Coronary artery (tissue), 2 donors: ENCODE measurements at regions not wholly inside any gene's neighbourhood (a gene's known extent, or its start where the extent isn't known, plus 50 kb on each side); places are given as distances from the start of the nearest gene placed in this dataset.
"Not testable (repeated sequence)": the region's sequence is repeated elsewhere in the genome, so short reads cannot be mapped to it uniquely, and the experiment has no call there.

Source experiments
- DNase-seq: peaks from one replicate; pipeline ENCODE4 v3.0.0-alpha.2; 2017; ENCODE audit warnings: low spot score
- H3K27ac ChIP-seq, 2 donors: fragments of 200-600 bp; sonication (generic); one replicate each; pipeline ENCODE4 v1.5.1; 2016 to 2019
- H3K4me3 ChIP-seq: fragments of 200-600 bp; sonication (generic); 2 replicates; pipeline ENCODE4 v1.5.1; 2016; ENCODE audit warnings: mild to moderate bottlenecking, moderate library complexity
- CTCF ChIP-seq: fragments of 200-600 bp; sonication (generic); IDR thresholded peaks from one replicate; pipeline ENCODE4 v1.5.1; 2019; ENCODE audit warnings: antibody characterized with exemption

DNA sequence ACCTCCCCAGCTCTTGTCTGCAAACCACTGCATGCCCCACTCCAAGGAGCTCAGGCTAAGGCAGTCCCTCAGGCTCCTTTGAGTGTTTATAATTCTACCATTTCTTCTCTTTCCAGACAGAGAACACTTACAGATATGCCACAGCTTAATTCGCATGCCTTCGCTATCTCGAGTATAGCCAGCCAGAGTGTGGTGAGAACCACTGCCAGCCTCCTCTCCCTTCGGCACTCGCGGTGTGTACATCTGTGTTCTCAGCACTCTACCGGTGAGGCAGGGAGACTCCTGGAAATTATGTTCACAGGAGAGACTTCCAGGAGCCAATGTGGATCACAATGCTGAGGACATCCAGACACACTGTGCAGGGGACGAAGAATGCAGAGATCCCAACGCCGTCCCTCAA lies 143.7 kb upstream of the IRX1 start:
- no peak overlapping the region for H3K4me3 ChIP-seq
- no peak overlapping the region for H3K27ac ChIP-seq
- TF ChIP-seq CTCF = no peak
- DNase-seq = no peak

GRCh38 chr5:3449481-3449880 lies 146.2 kb upstream of the IRX1 start:
- DNase-seq = no peak
- H3K4me3 ChIP-seq = no peak overlapping the region
- H3K27ac ChIP-seq = no peak overlapping the region
- TF ChIP-seq CTCF = no peak

- H3K4me3 ChIP-seq = no peak overlapping the region
- TF ChIP-seq CTCF = no peak
- DNase-seq = no peak
- H3K27ac ChIP-seq = no peak overlapping the region
These were observed 149.2 kb upstream of the IRX1 start for GRCh38 chr5:3446410-3446809.

GRCh38 chr5:3445517-3445916 lies 150.1 kb upstream of the IRX1 start:
- DNase-seq, H3K4me3 ChIP-seq, H3K27ac ChIP-seq: not testable (repeated sequence)

- Histone ChIP-seq H3K27ac (no peak overlapping the region), H3K4me3 (no peak overlapping the region)
- DNase-seq = no peak
- TF ChIP-seq CTCF = no peak
These were observed 163.5 kb upstream of the IRX1 start for GRCh38 chr5:3432135-3432534.

- no peak for TF ChIP-seq CTCF
- Histone ChIP-seq H3K27ac (no peak overlapping the region), H3K4me3 (no peak overlapping the region)
- DNase-seq = no peak
These were observed 164.9 kb upstream of the IRX1 start for GRCh38 chr5:3430691-3431090.

- no peak for DNase-seq
- TF ChIP-seq CTCF = no peak
- H3K4me3 ChIP-seq = no peak overlapping the region
- no peak overlapping the region for H3K27ac ChIP-seq
These were observed 165.7 kb upstream of the IRX1 start for GRCh38 chr5:3429962-3430361.

- no peak overlapping the region for H3K4me3 ChIP-seq
- no peak for TF ChIP-seq CTCF
- DNase-seq = no peak
- H3K27ac ChIP-seq = no peak overlapping the region
These were observed 167.3 kb upstream of the IRX1 start for GRCh38 chr5:3428334-3428733.
